ENCODE measurements at regions not wholly inside any gene's neighbourhood (a gene's known extent, or its start where the extent isn't known, plus 50 kb on each side); places are given as distances from the start of the nearest gene placed in this dataset.

- DNase-seq: no peak
These were observed 162.6 kb upstream of the GRIK2 start for GRCh38 chr6:101230866-101231265.

- DNase-seq: no peak
These were observed 161.8 kb upstream of the GRIK2 start for GRCh38 chr6:101231606-101232235.

- peak; percentile 5 for DNase-seq
These were observed 160.5 kb upstream of the GRIK2 start for GRCh38 chr6:101232961-101233360.

- no peak for DNase-seq
These were observed 156.8 kb upstream of the GRIK2 start for GRCh38 chr6:101236709-101237108.

- no peak for DNase-seq
These were observed 152.1 kb upstream of the GRIK2 start for GRCh38 chr6:101241442-101241841.

GRCh38 chr6:101249470-101249869, 144.0 kb upstream of the GRIK2 start:
- no peak for DNase-seq

- no peak for DNase-seq
These were observed 136.3 kb upstream of the GRIK2 start for GRCh38 chr6:101257163-101257562.

- no peak for DNase-seq
These were observed 134.0 kb upstream of the GRIK2 start for GRCh38 chr6:101259505-101259904.

- DNase-seq: no peak
These were observed 129.9 kb upstream of the GRIK2 start for GRCh38 chr6:101263596-101263995.

- no peak for DNase-seq
These were observed 127.4 kb upstream of the GRIK2 start for GRCh38 chr6:101266063-101266462.

- DNase-seq: no peak
These were observed 125.0 kb upstream of the GRIK2 start for GRCh38 chr6:101268541-101268940.

GRCh38 chr6:101275251-101275650, 118.3 kb upstream of the GRIK2 start:
- no peak for DNase-seq

GRCh38 chr6:101276066-101276465, 117.4 kb upstream of the GRIK2 start:
- DNase-seq: no peak

GRCh38 chr6:101279410-101279809, 114.1 kb upstream of the GRIK2 start:
- no peak for DNase-seq

- no peak for DNase-seq
These were observed 112.2 kb upstream of the GRIK2 start for GRCh38 chr6:101281266-101281665.

- no peak for DNase-seq
These were observed 109.4 kb upstream of the GRIK2 start for GRCh38 chr6:101284131-101284530.

GRCh38 chr6:101286146-101286545, 107.4 kb upstream of the GRIK2 start:
- no peak for DNase-seq

- DNase-seq: no peak
These were observed 103.2 kb upstream of the GRIK2 start for GRCh38 chr6:101290346-101290745.

GRCh38 chr6:101294051-101294638, 99.4 kb upstream of the GRIK2 start:
- DNase-seq: no peak

GRCh38 chr6:101294676-101295075, 98.8 kb upstream of the GRIK2 start:
- no peak for DNase-seq

GRCh38 chr6:101296169-101296960, 97.1 kb upstream of the GRIK2 start:
- DNase-seq: peak; percentile 93

GRCh38 chr6:101302593-101302992, 90.9 kb upstream of the GRIK2 start:
- DNase-seq: no peak

- DNase-seq: no peak
These were observed 90.0 kb upstream of the GRIK2 start for GRCh38 chr6:101303495-101303894.

GRCh38 chr6:101312652-101313051, 80.9 kb upstream of the GRIK2 start:
- no peak for DNase-seq

Measured in NCI-H446 treated with DMSO at 0.1 percent for 48 hours (cell line).